K562 (cell line): ENCODE measurements at regions not wholly inside any gene's neighbourhood (a gene's known extent, or its start where the extent isn't known, plus 50 kb on each side); places are given as distances from the start of the nearest gene placed in this dataset.

ENCODE experiments used
- ATAC-seq: fragments of 200-7000 bp; cut with Tn5 transposase; 3 replicates; pipeline ENCODE4 v1.9.1; 2020; ENCODE audit warnings: moderate library complexity
- BruUV-seq: library from RNA; stranded (reverse); fragments of 400-500 nt; replicated peaks from 2 replicates; lab custom pipeline; 2021; lab: Mats Ljungman, UMichigan
- CTCF ChIA-PET: fragments of 300-600 bp; formaldehyde crosslinking; extraction: SDS; loops from one replicate; lab custom pipeline; 2021; ENCODE audit warnings: low intra/inter-chr PET ratio; lab: Yijun Ruan, JAX
- POLR2A ChIA-PET: fragments of 300-600, 350-650 bp; sonication (Branson Sonifier 250); formaldehyde crosslinking; extraction: SDS; loops from one replicate; lab custom pipeline; 2021; ENCODE audit warnings: antibody characterized with exemption, inconsistent platforms; lab: Yijun Ruan, JAX
- DNase-seq, 4 experiments: peaks; one replicate each; pipeline versions ENCODE4 v3.0.0 to v3.0.0-alpha.2; 2011 to 2018; ENCODE audit warnings: low spot score in 3 of 4, mixed read lengths in 3 of 4; ENCODE audit errors: extremely low read depth in 1 of 4
- FAIRE-seq: peaks from 2 replicates; lab custom pipeline; 2011; peaks lifted over from hg19 to GRCh38; lab: Jason Lieb, UNC
- H2AFZ ChIP-seq: 2 replicates; pipeline ENCODE4 v1.6.0; 2011; ENCODE audit warnings: low read depth, low read length, control low read depth, inconsistent platforms
- H3K27ac ChIP-seq: fragments of 200-600 bp; 3 replicates; pipeline ENCODE4 v1.8.0; 2011; ENCODE audit warnings: low read depth, mild to moderate bottlenecking, control low read depth, inconsistent platforms, low read length, moderate library complexity, mixed read lengths; ENCODE audit errors: extremely low read depth
- H3K27me3 ChIP-seq, 2 experiments: fragments of 300-600 bp in 1 of 2; 2 replicates in 1 of 2; 3 replicates in 1 of 2; pipeline versions ENCODE4 v1.6.0 to v1.8.0; 2011; ENCODE audit warnings: inconsistent platforms in 2 of 2, low read length in 2 of 2, mild to moderate bottlenecking in 1 of 2, mixed read lengths in 1 of 2, moderate library complexity in 1 of 2; ENCODE audit not compliant: control insufficient read depth in 2 of 2, insufficient read depth in 2 of 2
- H3K36me3 ChIP-seq: fragments of 300-600 bp; 3 replicates; pipeline ENCODE4 v1.8.0; 2011; ENCODE audit warnings: mild to moderate bottlenecking, low read length, inconsistent platforms; ENCODE audit not compliant: control insufficient read depth, insufficient read depth
- H3K4me1 ChIP-seq, 2 experiments: fragments of 200-600 bp in 1 of 2; replicated peaks in 1 of 2; 2 replicates in 1 of 2; 3 replicates in 1 of 2; pipeline versions ENCODE4 v1.5.1 to v1.8.0; 2011; ENCODE audit warnings: inconsistent platforms in 2 of 2, low read length in 2 of 2, mild to moderate bottlenecking in 1 of 2, mixed read lengths in 1 of 2, moderate library complexity in 1 of 2; ENCODE audit not compliant: control insufficient read depth in 2 of 2, insufficient read depth in 2 of 2
- H3K4me2 ChIP-seq: 2 replicates; pipeline ENCODE4 v1.6.1; 2011; ENCODE audit warnings: low read length, control low read depth, inconsistent platforms, mixed read lengths; ENCODE audit not compliant: insufficient read depth
- H3K4me3 ChIP-seq: fragments of 200-600 bp; sonication (generic), shearing (Covaris generic); 2 replicates; pipeline ENCODE4 v1.5.1; 2016; ENCODE audit warnings: control low read depth, inconsistent platforms
- H3K79me2 ChIP-seq: fragments of 200-600 bp; 3 replicates; pipeline ENCODE4 v1.8.0; 2011; ENCODE audit warnings: low read length, inconsistent platforms; ENCODE audit not compliant: control insufficient read depth, insufficient read depth
- H3K9ac ChIP-seq, 2 experiments: 2 replicates each; pipeline versions ENCODE4 v1.6.0 to v1.6.1; 2011; ENCODE audit warnings: low read depth in 2 of 2, low read length in 2 of 2, control low read depth in 1 of 2, inconsistent platforms in 1 of 2, mild to moderate bottlenecking in 1 of 2, mixed read lengths in 1 of 2; ENCODE audit not compliant: insufficient read depth in 1 of 2
- H3K9me1 ChIP-seq: one replicate; pipeline ENCODE4 v1.6.0; 2011; ENCODE audit warnings: inconsistent platforms, mild to moderate bottlenecking, low read length, moderate library complexity; ENCODE audit not compliant: control insufficient read depth, insufficient read depth
- H3K9me3 ChIP-seq: replicated peaks from 2 replicates; pipeline ENCODE4 v1.5.1; 2011; ENCODE audit warnings: low read depth, low read length, inconsistent platforms; ENCODE audit not compliant: control insufficient read depth, insufficient read depth
- H4K20me1 ChIP-seq: replicated peaks from 2 replicates; pipeline ENCODE4 v1.6.1; 2011; ENCODE audit warnings: low read length, inconsistent platforms, mixed read lengths; ENCODE audit not compliant: control insufficient read depth, insufficient read depth
- CGGBP1 ChIP-seq: fragments of 250-450 bp; sonication (Bioruptor Pico); IDR thresholded peaks from 2 replicates; pipeline ENCODE4 v1.9.0; 2021; ENCODE audit warnings: mild to moderate bottlenecking
- CTCF ChIP-seq, 3 experiments: IDR thresholded peaks in 2 of 3; conservative IDR thresholded peaks in 1 of 3; 2 replicates each; pipeline ENCODE4 v1.5.1; 2011 to 2012; ENCODE audit warnings: low read length in 3 of 3, mild to moderate bottlenecking in 3 of 3, control low read depth in 2 of 3, improper control_type of control experiment in 1 of 3, inconsistent platforms in 1 of 3, low read depth in 1 of 3, mixed read lengths in 1 of 3, moderate library complexity in 1 of 3; ENCODE audit not compliant: insufficient read depth in 2 of 3
- FOSL1 ChIP-seq: fragments of 200-800 bp; sonication (Bioruptor generic); conservative IDR thresholded peaks from 2 replicates; pipeline ENCODE4 v1.6.1; 2016; ENCODE audit warnings: missing genetic modification characterization, missing compliant biosample characterization
- GTF2F1 ChIP-seq: IDR thresholded peaks from 2 replicates; pipeline ENCODE4 v1.6.1; 2011; ENCODE audit warnings: low read depth, low read length, improper control_type of control experiment
- MAZ ChIP-seq, 2 experiments: fragments of 450-650 bp in 1 of 2; sonication (generic) in 1 of 2; formaldehyde crosslinking; IDR thresholded peaks in 1 of 2; conservative IDR thresholded peaks in 1 of 2; 2 replicates each; pipeline versions ENCODE4 v1.4.0 to v1.5.0; 2020; ENCODE audit warnings: mild to moderate bottlenecking in 1 of 2, missing genetic modification reagents in 1 of 2
- MCM2 ChIP-seq: fragments of 450-650 bp; IDR thresholded peaks from 2 replicates; pipeline ENCODE4 v1.6.1; 2017; ENCODE audit warnings: low read depth, mild to moderate bottlenecking
- MEF2D ChIP-seq: conservative IDR thresholded peaks from 2 replicates; pipeline ENCODE4 v1.6.1; 2016; ENCODE audit warnings: low read depth, missing genetic modification characterization, missing compliant biosample characterization
- NFE2L1 ChIP-seq: fragments of 450-650 bp; IDR thresholded peaks from 2 replicates; pipeline ENCODE4 v1.6.1; 2016; ENCODE audit warnings: missing genetic modification characterization, low read depth, mild to moderate bottlenecking, missing compliant biosample characterization, moderate library complexity, borderline replicate concordance
- RAD21 ChIP-seq, 2 experiments: fragments of 250-450 bp in 1 of 2; fragments of 450-650 bp in 1 of 2; sonication (Bioruptor Pico) in 1 of 2; formaldehyde crosslinking in 1 of 2; IDR thresholded peaks in 1 of 2; conservative IDR thresholded peaks in 1 of 2; 2 replicates each; pipeline versions ENCODE4 v1.4.0 to v1.8.0; 2020 to 2022; ENCODE audit warnings: mild to moderate bottlenecking in 2 of 2, moderate library complexity in 1 of 2
- THRA ChIP-seq: fragments of 450-650 bp; IDR thresholded peaks from 2 replicates; pipeline ENCODE4 v1.6.1; 2017; ENCODE audit warnings: mild to moderate bottlenecking, moderate library complexity
- ZNF583 ChIP-seq: fragments of 250-450 bp; sonication (Bioruptor Pico); IDR thresholded peaks from 2 replicates; pipeline ENCODE4 v1.4.0; 2020
- ZNF696 ChIP-seq: fragments of 250-450 bp; sonication (Bioruptor Pico); conservative IDR thresholded peaks from 2 replicates; pipeline ENCODE4 v1.4.0; 2020; ENCODE audit warnings: mild to moderate bottlenecking, moderate library complexity
- in situ Hi-C: fragments of 300-500 bp; cut with MboI; formaldehyde crosslinking; loops from 4 replicates; pipeline ENCODE4 v1.15.0; 2018; ENCODE audit warnings: inconsistent platforms, mixed read lengths
- intact Hi-C: fragments of 100-400 bp; cut with micrococcal nuclease; formaldehyde crosslinking; loops from 2 replicates; pipeline ENCODE4 v1.14.2; 2022
- TF ChIP-seq, protein P1 (sequence below): sonication (generic); formaldehyde crosslinking; IDR thresholded peaks from 2 replicates; pipeline ENCODE4 v1.8.1; 2023; ENCODE audit warnings: mild to moderate bottlenecking, missing genetic modification reagents
- TF ChIP-seq, protein P2 (sequence below): fragments of 250-450 bp; sonication (Bioruptor Pico); IDR thresholded peaks from 2 replicates; pipeline ENCODE4 v1.5.0; 2021; ENCODE audit warnings: mild to moderate bottlenecking, moderate library complexity

DNA sequence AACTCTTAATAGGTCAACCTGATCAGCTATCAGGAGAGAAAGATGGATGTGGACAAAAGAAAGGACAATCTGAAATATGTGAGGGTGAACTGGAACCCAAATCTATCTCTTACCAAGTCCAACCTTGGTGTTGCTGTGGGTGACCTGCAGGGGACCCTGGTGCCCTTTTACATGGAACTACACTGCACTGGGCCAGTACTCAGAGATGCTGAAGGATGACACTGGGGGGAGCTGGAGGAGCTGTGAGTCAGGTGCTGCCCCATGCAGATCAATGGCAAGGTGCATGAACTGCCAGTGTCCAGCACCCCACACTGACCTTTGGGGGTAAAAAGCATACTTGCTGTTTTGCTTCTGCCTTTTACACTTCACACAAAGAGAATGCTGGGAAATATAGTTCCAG, 55.6 kb upstream of the TBC1D5 start:
- Histone ChIP-seq H2AFZ (no peak overlapping the region), H3K4me1 (no peaks in the 10 kb centered on the region), H3K9me1 (no peaks in the 10 kb centered on the region), H3K27ac (no peak overlapping the region), H3K79me2 (no peaks in the 10 kb centered on the region), H3K9me3 (no peaks in the 10 kb centered on the region), H3K36me3 (no peaks in the 10 kb centered on the region), H4K20me1 (no peaks in the 10 kb centered on the region), H3K9ac (no peak overlapping the region), H3K4me3 (no peak overlapping the region), H3K4me2 (no peak overlapping the region), H3K27me3 (no peaks in the 10 kb centered on the region; a peak in 1 of 5 replicates)
- FAIRE-seq (no peak), ATAC-seq (peak; percentile 91), DNase-seq (peak in 2 of 4 experiments; percentile 34 to 46)
- ChIA-PET CTCF (no interaction called here), POLR2A (no interaction called here)
- intact Hi-C loops, result loop anchor here (1.0 kb wide), 2 partner anchors 43 to 79 kb away; no protein-coding TSS in a partner anchor
- in situ Hi-C loops, result no loop called here
- BruUV-seq, result no TSS peak
- TF ChIP-seq NFE2L1 (no peak), ZNF583 (no peak), CGGBP1 (CRISPR knock-in tag) (no peak), CTCF (IDR thresholded peaks at IDR 0.05 in 2 of 3, conservative IDR thresholded peaks at IDR 0.05 in 1 of 3; ENCODE audit: insufficient read depth in 2 of 3, low read depth in 1 of 3, low read length in 3 of 3) (peak; percentile 46 to 93 (median 69)), MCM2 (no peak), FOSL1 (tag) (no peak), MEF2D (tag) (no peak), MAZ (CRISPR knock-in tag; conservative IDR thresholded peaks at IDR 0.05 in 1 of 2, IDR thresholded peaks at IDR 0.05 in 1 of 2) (no peak), GTF2F1 (no peak), ZNF696 (CRISPR knock-in tag) (no peak), RAD21 (CRISPR knock-in tag; conservative IDR thresholded peaks at IDR 0.05 in 1 of 2, IDR thresholded peaks at IDR 0.05 in 1 of 2) (peak in 1 of 2 experiments; percentile 61; a peak in 2 of 4 replicates), THRA (no peak)
- TF ChIP-seq, protein P1, sequence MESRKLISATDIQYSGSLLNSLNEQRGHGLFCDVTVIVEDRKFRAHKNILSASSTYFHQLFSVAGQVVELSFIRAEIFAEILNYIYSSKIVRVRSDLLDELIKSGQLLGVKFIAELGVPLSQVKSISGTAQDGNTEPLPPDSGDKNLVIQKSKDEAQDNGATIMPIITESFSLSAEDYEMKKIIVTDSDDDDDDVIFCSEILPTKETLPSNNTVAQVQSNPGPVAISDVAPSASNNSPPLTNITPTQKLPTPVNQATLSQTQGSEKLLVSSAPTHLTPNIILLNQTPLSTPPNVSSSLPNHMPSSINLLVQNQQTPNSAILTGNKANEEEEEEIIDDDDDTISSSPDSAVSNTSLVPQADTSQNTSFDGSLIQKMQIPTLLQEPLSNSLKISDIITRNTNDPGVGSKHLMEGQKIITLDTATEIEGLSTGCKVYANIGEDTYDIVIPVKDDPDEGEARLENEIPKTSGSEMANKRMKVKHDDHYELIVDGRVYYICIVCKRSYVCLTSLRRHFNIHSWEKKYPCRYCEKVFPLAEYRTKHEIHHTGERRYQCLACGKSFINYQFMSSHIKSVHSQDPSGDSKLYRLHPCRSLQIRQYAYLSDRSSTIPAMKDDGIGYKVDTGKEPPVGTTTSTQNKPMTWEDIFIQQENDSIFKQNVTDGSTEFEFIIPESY (CRISPR knock-in tag), result no peak
- TF ChIP-seq, protein P2, sequence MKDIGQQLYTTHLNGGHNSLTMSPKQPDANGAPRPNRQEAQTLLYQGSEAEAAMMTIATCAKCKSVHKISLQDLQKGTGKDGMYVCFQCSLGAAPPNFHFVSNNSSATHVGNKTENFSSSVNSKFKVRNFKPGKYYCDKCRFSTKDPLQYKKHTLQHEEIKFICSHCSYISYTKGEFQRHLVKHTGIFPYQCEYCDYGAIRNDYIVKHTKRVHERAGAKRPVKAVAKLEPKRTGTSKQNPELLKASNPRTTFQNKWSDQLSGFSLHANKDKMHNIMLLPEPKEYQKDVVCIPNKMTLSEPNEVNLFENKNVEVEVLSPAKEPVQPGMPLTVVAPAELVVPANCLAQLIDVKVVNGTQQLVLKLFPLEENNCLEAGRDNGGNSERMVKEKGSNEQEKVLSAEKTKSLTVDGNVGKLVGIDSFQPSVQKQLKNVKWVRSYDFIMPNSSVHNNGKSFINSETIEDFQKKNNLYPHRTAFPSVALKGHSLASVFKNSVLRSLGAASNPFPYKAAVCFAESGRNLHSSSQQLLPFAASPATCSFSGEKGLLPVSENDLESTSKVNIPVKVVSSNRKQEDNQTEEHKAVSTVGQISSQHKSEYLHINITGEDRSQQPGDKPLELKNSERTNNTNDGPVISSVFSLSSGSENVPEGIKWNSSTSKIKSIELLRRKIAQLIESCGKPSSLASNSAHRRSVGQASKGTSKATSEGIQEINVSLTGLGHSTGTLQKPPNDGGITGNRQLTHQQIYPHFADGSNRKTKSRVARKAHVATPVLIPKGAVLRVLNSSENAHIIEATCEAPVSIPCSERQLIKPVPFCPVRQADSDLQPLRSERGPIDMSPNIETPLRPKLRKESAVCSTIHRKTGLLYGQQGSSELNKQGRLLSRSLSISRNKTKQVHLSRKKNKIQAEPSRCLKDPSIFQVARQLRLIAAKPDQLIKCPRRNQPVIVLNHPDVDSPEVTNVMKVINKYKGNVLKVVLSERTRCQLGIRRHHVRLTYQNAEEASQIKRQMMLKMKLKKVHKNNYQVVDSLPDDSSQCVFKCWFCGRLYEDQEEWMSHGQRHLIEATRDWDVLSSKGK, result no peak
